EH (cell line): ENCODE measurements at regions not wholly inside any gene's neighbourhood (a gene's known extent, or its start where the extent isn't known, plus 50 kb on each side); places are given as distances from the start of the nearest gene placed in this dataset.
"Not testable (repeated sequence)": the region's sequence is repeated elsewhere in the genome, so short reads cannot be mapped to it uniquely, and the experiment has no call there.

Experiments used
- DNase-seq: peaks from one replicate; pipeline ENCODE4 v3.0.0-alpha.2; 2015; ENCODE audit warnings: low read depth

- DNase-seq: no peak
Measured at GRCh38 chr10:16231734-16232435, 204.9 kb upstream of the PTER start.

- DNase-seq: no peak
Measured at GRCh38 chr10:16232441-16232840, 204.4 kb upstream of the PTER start.

GRCh38 chr10:16234916-16235315 lies 201.9 kb upstream of the PTER start:
- DNase-seq: no peak

- DNase-seq: no peak
Measured at GRCh38 chr10:16242446-16242845, 194.4 kb upstream of the PTER start.

GRCh38 chr10:16242859-16243613 lies 193.8 kb upstream of the PTER start:
- DNase-seq: no peak

GRCh38 chr10:16250136-16250535 lies 186.7 kb upstream of the PTER start:
- DNase-seq: not testable (repeated sequence)

- DNase-seq: no peak
Measured at GRCh38 chr10:16256336-16256735, 180.5 kb upstream of the PTER start.

GRCh38 chr10:16258291-16259040 lies 178.3 kb upstream of the PTER start:
- DNase-seq: no peak

GRCh38 chr10:16259726-16260125 lies 177.1 kb upstream of the PTER start:
- DNase-seq: no peak

GRCh38 chr10:16260388-16260787 lies 176.4 kb upstream of the PTER start:
- DNase-seq: no peak

GRCh38 chr10:16271571-16271970 lies 165.2 kb upstream of the PTER start:
- DNase-seq: no peak

GRCh38 chr10:16274911-16275310 lies 161.9 kb upstream of the PTER start:
- no peak for DNase-seq

GRCh38 chr10:16280595-16280994 lies 156.2 kb upstream of the PTER start:
- DNase-seq: no peak

GRCh38 chr10:16292366-16292765 lies 144.4 kb upstream of the PTER start:
- no peak for DNase-seq

GRCh38 chr10:16297069-16297468 lies 139.7 kb upstream of the PTER start:
- no peak for DNase-seq

- DNase-seq: no peak
Measured at GRCh38 chr10:16297642-16298041, 139.2 kb upstream of the PTER start.

GRCh38 chr10:16304311-16304710 lies 132.5 kb upstream of the PTER start:
- no peak for DNase-seq

GRCh38 chr10:16310440-16310839 lies 126.4 kb upstream of the PTER start:
- no peak for DNase-seq

- no peak for DNase-seq
Measured at GRCh38 chr10:16314259-16314658, 122.6 kb upstream of the PTER start.

- no peak for DNase-seq
Measured at GRCh38 chr10:16316733-16317390, 119.9 kb upstream of the PTER start.

GRCh38 chr10:16341637-16342036 lies 95.2 kb upstream of the PTER start:
- DNase-seq: no peak

- no peak for DNase-seq
Measured at GRCh38 chr10:16348891-16349290, 87.9 kb upstream of the PTER start.
